HEK293 (cell line): ENCODE measurements at regions not wholly inside any gene's neighbourhood (a gene's known extent, or its start where the extent isn't known, plus 50 kb on each side); places are given as distances from the start of the nearest gene placed in this dataset.
A peak's percentile ranks its signal among the peaks of the same experiment; 100 is the strongest.

ENCODE experiments used
- CTCF ChIA-PET: fragments of 350-600 bp; formaldehyde crosslinking; extraction: SDS; loops from one replicate; lab custom pipeline; 2021; ENCODE audit warnings: antibody characterized with exemption; lab: Yijun Ruan, JAX
- POLR2A ChIA-PET: fragments of 300-600 bp; formaldehyde crosslinking; extraction: SDS; loops from one replicate; lab custom pipeline; 2020; ENCODE audit warnings: antibody characterized with exemption, inconsistent platforms; lab: Yijun Ruan, JAX
- H3K27ac ChIP-seq: fragments of 200-500 bp; sonication (Bioruptor generic); 2 replicates; pipeline ENCODE4 v1.5.1; 2014; ENCODE audit warnings: low read depth, low read length, control low read depth, inconsistent platforms; ENCODE audit errors: extremely low read depth
- H3K36me3 ChIP-seq, 2 experiments: fragments of 200-500 bp in 1 of 2; sonication (Bioruptor generic) in 1 of 2; 1 replicate in 1 of 2; 2 replicates in 1 of 2; pipeline ENCODE4 v1.5.1; 2014 to 2017; ENCODE audit warnings: inconsistent platforms in 2 of 2, low read length in 2 of 2; ENCODE audit not compliant: control insufficient read depth in 2 of 2, insufficient read depth in 1 of 2
- H3K4me1 ChIP-seq: fragments of 200-500 bp; sonication (Bioruptor generic); 2 replicates; pipeline ENCODE4 v1.5.1; 2014; ENCODE audit warnings: mild to moderate bottlenecking, low read length, inconsistent platforms; ENCODE audit not compliant: control insufficient read depth, insufficient read depth
- H3K4me3 ChIP-seq: 2 replicates; pipeline ENCODE4 v1.5.1; 2011; ENCODE audit warnings: low read depth, mild to moderate bottlenecking, control low read depth, low read length, moderate library complexity
- H3K9me3 ChIP-seq: fragments of 200-500 bp; sonication (Bioruptor generic); 2 replicates; pipeline ENCODE4 v1.5.1; 2014; ENCODE audit warnings: low read depth, low read length, inconsistent platforms; ENCODE audit not compliant: control insufficient read depth, insufficient read depth
- KLF1 ChIP-seq: fragments of 450-650 bp; formaldehyde crosslinking; IDR thresholded peaks from 2 replicates; pipeline ENCODE4 v1.5.1; 2016; ENCODE audit warnings: missing biosample characterization, missing genetic modification characterization
- KLF8 ChIP-seq: fragments of 450-650 bp; formaldehyde crosslinking; IDR thresholded peaks from 2 replicates; pipeline ENCODE4 v1.5.1; 2016; ENCODE audit warnings: missing biosample characterization, missing genetic modification characterization
- RBAK ChIP-seq: fragments of 450-650 bp; formaldehyde crosslinking; IDR thresholded peaks from 2 replicates; pipeline ENCODE4 v1.5.1; 2016; ENCODE audit warnings: missing biosample characterization, missing genetic modification characterization
- ZFHX2 ChIP-seq: fragments of 450-650 bp; formaldehyde crosslinking; conservative IDR thresholded peaks from 2 replicates; pipeline ENCODE4 v1.5.1; 2016; ENCODE audit warnings: missing biosample characterization, missing genetic modification characterization
- ZIC2 ChIP-seq: fragments of 450-650 bp; formaldehyde crosslinking; IDR thresholded peaks from 2 replicates; pipeline ENCODE4 v1.5.1; 2016; ENCODE audit warnings: missing biosample characterization, missing genetic modification characterization
- ZNF621 ChIP-seq: fragments of 450-650 bp; formaldehyde crosslinking; IDR thresholded peaks from 2 replicates; pipeline ENCODE4 v1.5.1; 2017; ENCODE audit warnings: missing biosample characterization, missing genetic modification characterization
- ZNF792 ChIP-seq: fragments of 450-650 bp; formaldehyde crosslinking; IDR thresholded peaks from 2 replicates; pipeline ENCODE4 v1.5.1; 2016; ENCODE audit warnings: missing biosample characterization, missing genetic modification characterization
- ZNF843 ChIP-seq: fragments of 450-650 bp; formaldehyde crosslinking; IDR thresholded peaks from 2 replicates; pipeline ENCODE4 v1.5.1; 2016; ENCODE audit warnings: missing biosample characterization, missing genetic modification characterization
- TF ChIP-seq, protein P1 (sequence below): fragments of 450-650 bp; formaldehyde crosslinking; IDR thresholded peaks from 2 replicates; pipeline ENCODE4 v1.5.1; 2017; ENCODE audit warnings: missing biosample characterization, missing genetic modification characterization
- TF ChIP-seq, protein P2 (sequence below): IDR thresholded peaks from 2 replicates; pipeline ENCODE4 v1.6.1; 2011; ENCODE audit warnings: mild to moderate bottlenecking, low read depth, low read length, borderline replicate concordance
- TF ChIP-seq, protein P3 (sequence below): sonication (generic); formaldehyde crosslinking; IDR thresholded peaks from 2 replicates; pipeline ENCODE4 v1.8.1; 2022; ENCODE audit warnings: mild to moderate bottlenecking, moderate library complexity, missing genetic modification reagents
- TF ChIP-seq, protein P4 (sequence below): fragments of 450-650 bp; formaldehyde crosslinking; IDR thresholded peaks from 2 replicates; pipeline ENCODE4 v1.5.1; 2016; ENCODE audit warnings: missing biosample characterization, missing genetic modification characterization
- TF ChIP-seq, protein P5 (sequence below): fragments of 450-650 bp; formaldehyde crosslinking; IDR thresholded peaks from 2 replicates; pipeline ENCODE4 v1.5.1; 2016; ENCODE audit warnings: missing biosample characterization, missing genetic modification characterization

DNA sequence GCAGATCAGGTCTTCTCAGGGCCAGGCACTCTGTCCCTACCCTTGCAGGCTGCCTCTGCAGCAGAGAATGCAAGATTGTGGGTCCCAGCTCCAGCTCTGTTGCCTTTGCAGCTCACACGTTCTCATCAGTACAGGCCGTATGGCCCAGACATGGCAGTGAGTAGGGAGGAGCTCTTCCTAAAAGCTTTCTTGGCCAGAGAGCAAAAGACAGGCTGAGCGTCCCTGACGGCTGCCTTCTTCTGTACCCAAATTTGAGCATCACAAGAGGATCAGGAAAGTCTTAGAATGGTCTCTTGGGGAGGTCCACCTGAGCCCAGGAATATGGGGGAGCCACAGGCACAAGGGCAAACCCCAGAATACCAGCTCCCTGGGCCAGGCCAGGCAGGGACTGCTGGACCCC is 266.3 kb upstream of the ZMIZ1 start (continued):
- TF ChIP-seq ZNF843 (no peak), ZNF792 (tag by site-specific recombination) (no peak)
- TF ChIP-seq, protein P1, sequence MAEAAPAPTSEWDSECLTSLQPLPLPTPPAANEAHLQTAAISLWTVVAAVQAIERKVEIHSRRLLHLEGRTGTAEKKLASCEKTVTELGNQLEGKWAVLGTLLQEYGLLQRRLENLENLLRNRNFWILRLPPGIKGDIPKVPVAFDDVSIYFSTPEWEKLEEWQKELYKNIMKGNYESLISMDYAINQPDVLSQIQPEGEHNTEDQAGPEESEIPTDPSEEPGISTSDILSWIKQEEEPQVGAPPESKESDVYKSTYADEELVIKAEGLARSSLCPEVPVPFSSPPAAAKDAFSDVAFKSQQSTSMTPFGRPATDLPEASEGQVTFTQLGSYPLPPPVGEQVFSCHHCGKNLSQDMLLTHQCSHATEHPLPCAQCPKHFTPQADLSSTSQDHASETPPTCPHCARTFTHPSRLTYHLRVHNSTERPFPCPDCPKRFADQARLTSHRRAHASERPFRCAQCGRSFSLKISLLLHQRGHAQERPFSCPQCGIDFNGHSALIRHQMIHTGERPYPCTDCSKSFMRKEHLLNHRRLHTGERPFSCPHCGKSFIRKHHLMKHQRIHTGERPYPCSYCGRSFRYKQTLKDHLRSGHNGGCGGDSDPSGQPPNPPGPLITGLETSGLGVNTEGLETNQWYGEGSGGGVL (tag by site-specific recombination) = no peak
- TF ChIP-seq, all 188 proteins: peak for 0

DNA sequence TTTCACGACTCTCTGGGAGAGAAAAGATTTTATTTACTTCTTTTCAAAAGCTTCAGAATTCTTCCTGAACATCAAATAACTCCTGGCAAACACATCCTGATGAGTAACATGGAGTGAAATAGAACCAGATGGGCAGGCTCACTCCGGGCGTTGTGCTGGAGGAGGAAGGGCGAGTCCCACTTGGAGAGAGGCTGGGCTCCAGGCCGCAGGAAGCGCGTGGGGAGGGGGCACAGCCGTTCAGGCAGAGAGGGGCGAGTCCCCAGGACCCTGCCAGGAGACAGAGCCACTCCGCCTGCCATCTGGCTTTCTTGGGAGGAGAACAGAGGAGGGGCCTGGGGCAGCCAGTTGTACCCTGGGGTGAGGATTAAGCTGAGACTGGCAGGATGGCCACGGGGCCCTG is 265.9 kb upstream of the ZMIZ1 start:
- no peaks in the 10 kb centered on the region for H3K9me3 ChIP-seq
- TF ChIP-seq, protein P2, sequence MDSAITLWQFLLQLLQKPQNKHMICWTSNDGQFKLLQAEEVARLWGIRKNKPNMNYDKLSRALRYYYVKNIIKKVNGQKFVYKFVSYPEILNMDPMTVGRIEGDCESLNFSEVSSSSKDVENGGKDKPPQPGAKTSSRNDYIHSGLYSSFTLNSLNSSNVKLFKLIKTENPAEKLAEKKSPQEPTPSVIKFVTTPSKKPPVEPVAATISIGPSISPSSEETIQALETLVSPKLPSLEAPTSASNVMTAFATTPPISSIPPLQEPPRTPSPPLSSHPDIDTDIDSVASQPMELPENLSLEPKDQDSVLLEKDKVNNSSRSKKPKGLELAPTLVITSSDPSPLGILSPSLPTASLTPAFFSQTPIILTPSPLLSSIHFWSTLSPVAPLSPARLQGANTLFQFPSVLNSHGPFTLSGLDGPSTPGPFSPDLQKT = no peak
- TF ChIP-seq, protein P3, sequence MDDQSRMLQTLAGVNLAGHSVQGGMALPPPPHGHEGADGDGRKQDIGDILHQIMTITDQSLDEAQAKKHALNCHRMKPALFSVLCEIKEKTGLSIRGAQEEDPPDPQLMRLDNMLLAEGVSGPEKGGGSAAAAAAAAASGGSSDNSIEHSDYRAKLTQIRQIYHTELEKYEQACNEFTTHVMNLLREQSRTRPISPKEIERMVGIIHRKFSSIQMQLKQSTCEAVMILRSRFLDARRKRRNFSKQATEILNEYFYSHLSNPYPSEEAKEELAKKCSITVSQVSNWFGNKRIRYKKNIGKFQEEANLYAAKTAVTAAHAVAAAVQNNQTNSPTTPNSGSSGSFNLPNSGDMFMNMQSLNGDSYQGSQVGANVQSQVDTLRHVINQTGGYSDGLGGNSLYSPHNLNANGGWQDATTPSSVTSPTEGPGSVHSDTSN = no peak
- no peak for TF ChIP-seq KLF8 (tag by site-specific recombination)
- peak; percentile 47; the same call in 1 of the 2 replicates for TF ChIP-seq ZIC2
- TF ChIP-seq ZNF621 (tag by site-specific recombination) = no peak
- TF ChIP-seq ZNF792 (tag by site-specific recombination) = no peak
- peak; percentile 78 for TF ChIP-seq KLF1 (tag by site-specific recombination)
- TF ChIP-seq, protein P4, sequence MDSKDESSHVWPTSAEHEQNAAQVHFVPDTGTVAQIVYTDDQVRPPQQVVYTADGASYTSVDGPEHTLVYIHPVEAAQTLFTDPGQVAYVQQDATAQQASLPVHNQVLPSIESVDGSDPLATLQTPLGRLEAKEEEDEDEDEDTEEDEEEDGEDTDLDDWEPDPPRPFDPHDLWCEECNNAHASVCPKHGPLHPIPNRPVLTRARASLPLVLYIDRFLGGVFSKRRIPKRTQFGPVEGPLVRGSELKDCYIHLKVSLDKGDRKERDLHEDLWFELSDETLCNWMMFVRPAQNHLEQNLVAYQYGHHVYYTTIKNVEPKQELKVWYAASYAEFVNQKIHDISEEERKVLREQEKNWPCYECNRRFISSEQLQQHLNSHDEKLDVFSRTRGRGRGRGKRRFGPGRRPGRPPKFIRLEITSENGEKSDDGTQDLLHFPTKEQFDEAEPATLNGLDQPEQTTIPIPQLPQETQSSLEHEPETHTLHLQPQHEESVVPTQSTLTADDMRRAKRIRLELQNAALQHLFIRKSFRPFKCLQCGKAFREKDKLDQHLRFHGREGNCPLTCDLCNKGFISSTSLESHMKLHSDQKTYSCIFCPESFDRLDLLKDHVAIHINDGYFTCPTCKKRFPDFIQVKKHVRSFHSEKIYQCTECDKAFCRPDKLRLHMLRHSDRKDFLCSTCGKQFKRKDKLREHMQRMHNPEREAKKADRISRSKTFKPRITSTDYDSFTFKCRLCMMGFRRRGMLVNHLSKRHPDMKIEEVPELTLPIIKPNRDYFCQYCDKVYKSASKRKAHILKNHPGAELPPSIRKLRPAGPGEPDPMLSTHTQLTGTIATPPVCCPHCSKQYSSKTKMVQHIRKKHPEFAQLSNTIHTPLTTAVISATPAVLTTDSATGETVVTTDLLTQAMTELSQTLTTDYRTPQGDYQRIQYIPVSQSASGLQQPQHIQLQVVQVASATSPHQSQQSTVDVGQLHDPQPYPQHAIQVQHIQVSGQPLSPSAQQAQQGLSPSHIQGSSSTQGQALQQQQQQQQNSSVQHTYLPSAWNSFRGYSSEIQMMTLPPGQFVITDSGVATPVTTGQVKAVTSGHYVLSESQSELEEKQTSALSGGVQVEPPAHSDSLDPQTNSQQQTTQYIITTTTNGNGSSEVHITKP (tag by site-specific recombination) = no peak
- TF ChIP-seq RBAK (tag by site-specific recombination) = no peak
- no peaks in the 10 kb centered on the region for H3K36me3 ChIP-seq
- ChIA-PET CTCF (interaction anchor here (0.7 kb wide), 1 partner anchor 15 kb away, joined by 3 read pairs; no protein-coding TSS in a partner anchor), POLR2A (no interaction called here)
- no peak overlapping the region for H3K27ac ChIP-seq
- no peak overlapping the region for H3K4me3 ChIP-seq
- peaks cover 7% of the 10 kb centered on the region; the same call in 1 of the 2 replicates for H3K4me1 ChIP-seq

DNA sequence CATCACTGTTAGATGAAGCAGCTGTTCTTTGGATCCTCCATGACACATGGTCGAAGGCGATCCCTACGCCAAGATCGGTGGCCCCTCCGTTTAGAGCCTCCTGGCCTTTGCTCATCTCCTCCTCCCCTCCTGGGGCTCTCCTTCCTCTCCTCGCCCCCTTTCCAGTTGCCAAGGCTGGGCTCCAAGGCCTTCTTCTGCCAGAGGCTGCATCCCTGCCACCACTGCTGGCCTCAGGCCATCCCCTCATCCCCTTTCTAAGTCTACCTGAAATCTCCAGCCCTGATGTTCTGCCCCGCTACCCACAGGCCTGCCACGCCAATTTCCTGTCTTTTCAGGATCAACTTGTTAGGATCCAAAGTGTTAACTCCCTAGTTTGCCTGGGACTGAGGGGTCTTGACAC is 265.1 kb upstream of the ZMIZ1 start:
- Histone ChIP-seq H3K36me3 (no peaks in the 10 kb centered on the region), H3K4me1 (peaks cover 7% of the 10 kb centered on the region; the same call in 1 of the 2 replicates)
- CTCF ChIA-PET = no interaction called here
- TF ChIP-seq ZFHX2 (tag by site-specific recombination) = no peak
- TF ChIP-seq, protein P2 = no peak
- no peak for TF ChIP-seq ZNF843
- TF ChIP-seq, protein P5, sequence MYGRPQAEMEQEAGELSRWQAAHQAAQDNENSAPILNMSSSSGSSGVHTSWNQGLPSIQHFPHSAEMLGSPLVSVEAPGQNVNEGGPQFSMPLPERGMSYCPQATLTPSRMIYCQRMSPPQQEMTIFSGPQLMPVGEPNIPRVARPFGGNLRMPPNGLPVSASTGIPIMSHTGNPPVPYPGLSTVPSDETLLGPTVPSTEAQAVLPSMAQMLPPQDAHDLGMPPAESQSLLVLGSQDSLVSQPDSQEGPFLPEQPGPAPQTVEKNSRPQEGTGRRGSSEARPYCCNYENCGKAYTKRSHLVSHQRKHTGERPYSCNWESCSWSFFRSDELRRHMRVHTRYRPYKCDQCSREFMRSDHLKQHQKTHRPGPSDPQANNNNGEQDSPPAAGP (tag by site-specific recombination) = no peak
- TF ChIP-seq, all 188 proteins: peak for 0
- no peak overlapping the region for H3K27ac ChIP-seq
- POLR2A ChIA-PET = no interaction called here
- H3K9me3 ChIP-seq = no peaks in the 10 kb centered on the region
- H3K4me3 ChIP-seq = no peak overlapping the region
